IMR-90 (cell line): ENCODE measurements at regions not wholly inside any gene's neighbourhood (a gene's known extent, or its start where the extent isn't known, plus 50 kb on each side); places are given as distances from the start of the nearest gene placed in this dataset.
"Not testable (repeated sequence)": the region's sequence is repeated elsewhere in the genome, so short reads cannot be mapped to it uniquely, and the experiment has no call there.

ENCODE experiments used
- POLR2A ChIP-seq: IDR thresholded peaks from 2 replicates; pipeline ENCODE4 v1.6.1; 2012; ENCODE audit warnings: mild to moderate bottlenecking, low read depth, low read length
- TF ChIP-seq, protein P1 (sequence below): conservative IDR thresholded peaks from 2 replicates; pipeline ENCODE4 v1.5.1; 2012; ENCODE audit warnings: mild to moderate bottlenecking, low read depth, low read length, improper control_type of control experiment

DNA sequence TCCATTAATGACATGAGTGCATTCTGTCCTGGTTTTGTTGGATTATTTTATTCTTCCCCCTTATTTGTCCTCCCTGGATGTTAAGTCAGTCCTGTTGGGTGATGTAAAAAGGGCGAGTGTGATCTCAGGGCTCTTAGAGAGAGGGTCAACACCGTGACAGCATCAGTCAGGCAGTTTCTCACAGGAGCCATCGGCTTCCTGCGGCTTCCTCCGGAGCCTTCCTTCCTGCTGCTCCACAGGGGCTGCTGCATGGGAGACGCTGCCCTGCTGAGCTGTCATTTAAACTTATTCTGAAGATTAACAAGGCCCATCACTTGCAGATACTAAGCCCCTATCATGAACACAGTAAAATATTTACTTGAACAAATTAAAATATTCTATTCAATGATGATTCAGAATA is 211.3 kb downstream of the SPATA31A1 start:
- TF ChIP-seq, protein P1, sequence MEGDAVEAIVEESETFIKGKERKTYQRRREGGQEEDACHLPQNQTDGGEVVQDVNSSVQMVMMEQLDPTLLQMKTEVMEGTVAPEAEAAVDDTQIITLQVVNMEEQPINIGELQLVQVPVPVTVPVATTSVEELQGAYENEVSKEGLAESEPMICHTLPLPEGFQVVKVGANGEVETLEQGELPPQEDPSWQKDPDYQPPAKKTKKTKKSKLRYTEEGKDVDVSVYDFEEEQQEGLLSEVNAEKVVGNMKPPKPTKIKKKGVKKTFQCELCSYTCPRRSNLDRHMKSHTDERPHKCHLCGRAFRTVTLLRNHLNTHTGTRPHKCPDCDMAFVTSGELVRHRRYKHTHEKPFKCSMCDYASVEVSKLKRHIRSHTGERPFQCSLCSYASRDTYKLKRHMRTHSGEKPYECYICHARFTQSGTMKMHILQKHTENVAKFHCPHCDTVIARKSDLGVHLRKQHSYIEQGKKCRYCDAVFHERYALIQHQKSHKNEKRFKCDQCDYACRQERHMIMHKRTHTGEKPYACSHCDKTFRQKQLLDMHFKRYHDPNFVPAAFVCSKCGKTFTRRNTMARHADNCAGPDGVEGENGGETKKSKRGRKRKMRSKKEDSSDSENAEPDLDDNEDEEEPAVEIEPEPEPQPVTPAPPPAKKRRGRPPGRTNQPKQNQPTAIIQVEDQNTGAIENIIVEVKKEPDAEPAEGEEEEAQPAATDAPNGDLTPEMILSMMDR = not testable (repeated sequence)
- not testable (repeated sequence) for TF ChIP-seq POLR2A
